Lower lobe of right lung (tissue), 2 donors: ENCODE measurements at regions not wholly inside any gene's neighbourhood (a gene's known extent, or its start where the extent isn't known, plus 50 kb on each side); places are given as distances from the start of the nearest gene placed in this dataset.

Experiments
- ATAC-seq, 2 donors: fragments of 200-7000 bp; cut with Tn5 transposase; one replicate each; pipeline ENCODE4 v1.9.1; 2020 to 2022; ENCODE audit warnings: mild to moderate bottlenecking in 2 of 2, moderate library complexity in 2 of 2
- DNase-seq: peaks from one replicate; pipeline ENCODE4 v3.0.0-alpha.2; 2020
- H3K27ac ChIP-seq: fragments of 200-600 bp; one replicate; pipeline ENCODE4 v1.8.0; 2022
- H3K27me3 ChIP-seq: fragments of 200-600 bp; one replicate; pipeline ENCODE4 v1.8.0; 2022; ENCODE audit warnings: low read depth
- H3K36me3 ChIP-seq: fragments of 200-600 bp; one replicate; pipeline ENCODE4 v1.8.0; 2022; ENCODE audit warnings: mild to moderate bottlenecking
- H3K4me1 ChIP-seq: fragments of 200-600 bp; one replicate; pipeline ENCODE4 v1.8.0; 2022
- H3K4me3 ChIP-seq: fragments of 200-600 bp; one replicate; pipeline ENCODE4 v1.8.0; 2022; ENCODE audit warnings: mild to moderate bottlenecking
- H3K9me3 ChIP-seq: fragments of 200-600 bp; one replicate; pipeline ENCODE4 v1.8.0; 2022
- intact Hi-C: fragments of 100-400 bp; cut with DNase I; formaldehyde crosslinking; loops from one replicate; pipeline ENCODE4 v1.11.0; 2022
- TF ChIP-seq, protein P1 (sequence below): fragments of 200-600 bp; IDR thresholded peaks from one replicate; pipeline ENCODE4 v1.8.0; 2022; ENCODE audit warnings: antibody characterized with exemption, mild to moderate bottlenecking
- donor health status: DM: no; HTN: yes; CAD: no; lungs with severe emphysema.

DNA sequence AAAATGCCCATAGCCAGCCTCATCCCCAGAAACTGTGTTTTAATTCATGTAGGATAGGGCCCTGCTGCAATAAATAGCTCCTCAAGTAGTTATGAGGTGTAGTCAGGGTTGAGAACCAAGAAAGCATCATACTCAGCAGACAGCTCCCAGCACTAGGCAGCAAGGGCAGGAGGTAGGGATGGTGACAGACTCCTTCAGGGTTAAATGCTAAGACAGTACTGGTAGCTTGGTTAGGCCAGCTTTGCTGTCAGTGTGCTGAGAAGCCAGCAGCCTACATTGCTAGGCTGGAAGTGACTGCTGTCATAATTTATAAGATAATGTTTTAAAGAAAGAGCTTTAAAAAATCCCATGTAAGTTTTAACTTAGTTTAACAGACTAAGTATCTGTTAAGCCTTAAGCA, 113.9 kb upstream of the IMMP2L start:
- H3K4me3 ChIP-seq: no peak overlapping the region

DNA sequence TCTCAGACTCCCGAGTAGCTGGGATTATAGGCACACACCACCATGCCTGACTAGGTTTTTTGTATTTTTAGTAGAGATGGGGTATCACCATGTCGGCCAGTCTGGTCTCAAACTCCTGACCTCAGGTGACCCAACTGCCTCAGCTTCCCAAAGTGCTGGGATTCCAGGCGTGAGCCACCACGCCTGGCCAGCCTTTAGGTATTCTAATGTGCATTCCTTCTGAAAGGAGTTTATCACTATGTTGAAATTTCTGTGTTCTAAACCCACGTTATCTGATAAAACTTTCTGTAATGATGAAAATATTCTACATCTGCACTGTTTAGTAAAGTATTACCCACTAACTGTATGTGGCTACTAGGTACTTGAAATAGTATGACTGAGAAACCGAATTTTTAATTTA, 110.6 kb upstream of the IMMP2L start:
- H3K9me3 ChIP-seq: no peaks in the 10 kb centered on the region

More for the DNA sequence above, 113.9 kb upstream of the IMMP2L start:
- intact Hi-C loops: no loop called here
- no peaks in the 10 kb centered on the region for H3K4me1 ChIP-seq
- no peaks in the 10 kb centered on the region for H3K27me3 ChIP-seq
- H3K27ac ChIP-seq: no peak overlapping the region
- H3K36me3 ChIP-seq: no peaks in the 10 kb centered on the region
- DNase-seq: no peak
- no peaks in the 10 kb centered on the region for H3K9me3 ChIP-seq
- TF ChIP-seq, protein P1, sequence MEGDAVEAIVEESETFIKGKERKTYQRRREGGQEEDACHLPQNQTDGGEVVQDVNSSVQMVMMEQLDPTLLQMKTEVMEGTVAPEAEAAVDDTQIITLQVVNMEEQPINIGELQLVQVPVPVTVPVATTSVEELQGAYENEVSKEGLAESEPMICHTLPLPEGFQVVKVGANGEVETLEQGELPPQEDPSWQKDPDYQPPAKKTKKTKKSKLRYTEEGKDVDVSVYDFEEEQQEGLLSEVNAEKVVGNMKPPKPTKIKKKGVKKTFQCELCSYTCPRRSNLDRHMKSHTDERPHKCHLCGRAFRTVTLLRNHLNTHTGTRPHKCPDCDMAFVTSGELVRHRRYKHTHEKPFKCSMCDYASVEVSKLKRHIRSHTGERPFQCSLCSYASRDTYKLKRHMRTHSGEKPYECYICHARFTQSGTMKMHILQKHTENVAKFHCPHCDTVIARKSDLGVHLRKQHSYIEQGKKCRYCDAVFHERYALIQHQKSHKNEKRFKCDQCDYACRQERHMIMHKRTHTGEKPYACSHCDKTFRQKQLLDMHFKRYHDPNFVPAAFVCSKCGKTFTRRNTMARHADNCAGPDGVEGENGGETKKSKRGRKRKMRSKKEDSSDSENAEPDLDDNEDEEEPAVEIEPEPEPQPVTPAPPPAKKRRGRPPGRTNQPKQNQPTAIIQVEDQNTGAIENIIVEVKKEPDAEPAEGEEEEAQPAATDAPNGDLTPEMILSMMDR: no peak
- ATAC-seq: no peak

DNA sequence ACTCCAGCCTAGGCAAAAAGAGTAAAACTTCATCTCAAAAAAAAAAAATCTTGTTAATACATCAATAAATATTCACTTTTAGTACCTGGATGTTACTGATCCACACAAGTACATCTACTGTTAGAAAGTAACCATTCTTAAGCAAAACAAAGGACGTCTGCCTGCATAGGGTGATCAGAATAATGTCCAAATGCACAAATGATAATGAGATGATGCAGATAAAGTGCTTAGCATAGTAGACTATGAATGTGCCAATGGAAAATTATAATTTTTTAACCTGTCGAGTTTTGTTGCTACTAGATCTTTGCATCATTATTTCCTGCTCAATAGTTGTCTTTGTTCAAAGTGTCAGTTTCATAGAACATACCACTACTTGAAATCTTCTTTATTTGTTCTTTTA, 109.6 kb upstream of the IMMP2L start:
- DNase-seq: no peak
- H3K27ac ChIP-seq: no peak overlapping the region
- intact Hi-C loops: no loop called here
- TF ChIP-seq, protein P1: no peak
- no peak for ATAC-seq
- H3K4me3 ChIP-seq: no peak overlapping the region
- H3K4me1 ChIP-seq: no peaks in the 10 kb centered on the region
- H3K27me3 ChIP-seq: no peaks in the 10 kb centered on the region
- no peaks in the 10 kb centered on the region for H3K9me3 ChIP-seq
- no peaks in the 10 kb centered on the region for H3K36me3 ChIP-seq

More for the DNA sequence above, 110.6 kb upstream of the IMMP2L start:
- TF ChIP-seq, protein P1: no peak
- H3K36me3 ChIP-seq: no peaks in the 10 kb centered on the region
- H3K4me3 ChIP-seq: no peak overlapping the region
- ATAC-seq (no peak), DNase-seq (no peak)
- intact Hi-C loops: no loop called here
- H3K27ac ChIP-seq: no peak overlapping the region
- H3K4me1 ChIP-seq: no peaks in the 10 kb centered on the region
- no peaks in the 10 kb centered on the region for H3K27me3 ChIP-seq

DNA sequence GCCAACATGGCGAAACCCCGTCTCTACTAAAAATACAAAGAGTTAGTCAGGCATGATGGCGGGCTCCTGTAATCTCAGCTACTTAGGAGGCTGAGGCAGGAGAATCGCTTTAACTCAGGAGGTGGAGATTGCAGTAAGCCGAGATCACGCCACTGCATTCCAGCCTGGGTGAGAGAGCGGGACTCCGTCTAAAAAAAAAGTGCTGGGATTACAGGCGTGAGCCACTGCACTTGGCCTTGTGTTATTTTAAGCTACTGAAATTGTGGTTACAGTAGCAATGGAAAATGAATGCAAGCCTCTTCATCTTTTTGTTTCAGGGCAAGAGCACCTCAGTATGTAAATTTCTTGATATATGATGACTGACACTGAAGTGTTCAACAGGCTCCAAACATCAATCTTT, 106.4 kb upstream of the IMMP2L start:
- DNase-seq (no peak), ATAC-seq (no peak)
- intact Hi-C loops: no loop called here
- Histone ChIP-seq H3K27me3 (no peaks in the 10 kb centered on the region), H3K27ac (no peak overlapping the region), H3K9me3 (no peaks in the 10 kb centered on the region), H3K4me1 (no peaks in the 10 kb centered on the region), H3K4me3 (no peak overlapping the region), H3K36me3 (no peaks in the 10 kb centered on the region)
- TF ChIP-seq, protein P1: no peak

DNA sequence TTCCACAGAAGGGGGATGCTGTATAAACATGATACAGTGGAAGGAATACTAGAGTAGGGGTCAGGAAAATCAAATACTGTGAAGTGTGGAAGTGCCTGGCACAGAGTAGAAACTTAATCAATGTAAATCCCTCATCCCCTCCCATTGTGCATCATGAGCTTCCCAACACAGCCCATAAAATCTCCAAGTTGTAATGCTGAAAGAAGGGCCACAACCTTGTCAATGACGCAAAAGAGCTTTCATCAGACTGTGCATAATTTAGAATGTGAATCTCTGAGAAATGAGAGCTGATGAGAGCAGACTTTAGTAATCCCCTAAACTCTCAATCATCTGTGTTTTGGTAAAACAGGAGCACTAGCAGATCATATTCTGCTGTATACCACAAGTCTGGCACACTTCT, 105.2 kb upstream of the IMMP2L start:
- no peaks in the 10 kb centered on the region for H3K9me3 ChIP-seq
- TF ChIP-seq, protein P1: no peak
- no peak for ATAC-seq

DNA sequence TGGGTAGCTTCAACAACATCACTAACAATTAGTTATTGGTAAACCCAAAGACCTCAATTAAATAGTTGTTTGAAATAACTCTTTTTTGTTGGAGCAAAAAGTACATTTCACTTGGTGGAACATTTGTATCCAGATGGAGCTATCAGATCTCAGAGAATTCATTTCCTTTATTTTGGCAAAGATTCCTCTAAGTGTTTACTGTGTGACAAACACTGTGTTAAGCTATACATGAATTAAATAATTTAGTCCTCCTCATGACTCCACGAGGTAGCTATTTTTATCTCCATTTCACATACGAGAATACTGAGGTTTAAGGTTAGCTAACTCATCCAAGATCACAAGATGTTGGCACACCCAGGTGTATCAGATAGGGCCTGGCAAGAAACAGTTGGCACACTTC, 104.0 kb upstream of the IMMP2L start:
- Histone ChIP-seq H3K9me3 (no peaks in the 10 kb centered on the region), H3K4me3 (no peak overlapping the region), H3K27me3 (no peaks in the 10 kb centered on the region), H3K36me3 (no peaks in the 10 kb centered on the region), H3K27ac (no peak overlapping the region), H3K4me1 (no peaks in the 10 kb centered on the region)
- DNase-seq: no peak
- intact Hi-C loops: no loop called here
- TF ChIP-seq, protein P1: no peak
- no peak for ATAC-seq

More for the DNA sequence above, 105.2 kb upstream of the IMMP2L start:
- intact Hi-C loops: no loop called here
- H3K27me3 ChIP-seq: no peaks in the 10 kb centered on the region
- no peak overlapping the region for H3K4me3 ChIP-seq
- DNase-seq: no peak
- no peak overlapping the region for H3K27ac ChIP-seq
- no peaks in the 10 kb centered on the region for H3K36me3 ChIP-seq
- H3K4me1 ChIP-seq: no peaks in the 10 kb centered on the region
